H1 (cell line): ENCODE measurements at regions not wholly inside any gene's neighbourhood (a gene's known extent, or its start where the extent isn't known, plus 50 kb on each side); places are given as distances from the start of the nearest gene placed in this dataset.

Source experiments
- CTCF ChIA-PET: fragments of 300-600 bp; sonication (Branson Sonifier 250); formaldehyde crosslinking; loops from one replicate; lab custom pipeline; 2021; ENCODE audit not compliant: partially characterized antibody; lab: Charles Lee
- POLR2A ChIA-PET: fragments of 300-600 bp; sonication (Branson Sonifier 250); formaldehyde crosslinking; loops from one replicate; lab custom pipeline; 2021; ENCODE audit warnings: inconsistent platforms; ENCODE audit not compliant: partially characterized antibody; lab: Charles Lee
- DNase-seq, 2 experiments: peaks; one replicate each; pipeline versions ENCODE4 v3.0.0 to v3.0.0-alpha.2; 2010 to 2022; ENCODE audit warnings: low spot score in 2 of 2, low read depth in 1 of 2, mixed read lengths in 1 of 2
- FAIRE-seq: peaks from 2 replicates; lab custom pipeline; 2011; peaks lifted over from hg19 to GRCh38; lab: Jason Lieb, UNC
- H2AFZ ChIP-seq: 2 replicates; pipeline ENCODE4 v1.8.1; 2012; ENCODE audit warnings: low read length, inconsistent platforms
- H2AK5ac ChIP-seq: 2 replicates; pipeline ENCODE4 v1.6.1; 2013; ENCODE audit warnings: low read depth, low read length
- H2BK120ac ChIP-seq: replicated peaks from 2 replicates; pipeline ENCODE3; 2013; ENCODE audit warnings: low read depth, low read length, inconsistent platforms
- H2BK12ac ChIP-seq: 2 replicates; pipeline ENCODE4 v1.6.1; 2013; ENCODE audit warnings: low read depth, low read length
- H2BK15ac ChIP-seq: 2 replicates; pipeline ENCODE4 v1.6.1; 2013; ENCODE audit warnings: low read length
- H2BK20ac ChIP-seq: 2 replicates; pipeline ENCODE4 v1.6.1; 2013; ENCODE audit warnings: low read length
- H2BK5ac ChIP-seq: 2 replicates; pipeline ENCODE4 v1.6.1; 2013; ENCODE audit warnings: low read depth, low read length
- H3K14ac ChIP-seq: 2 replicates; pipeline ENCODE4 v1.6.1; 2013; ENCODE audit warnings: inconsistent platforms; ENCODE audit not compliant: insufficient read length
- H3K18ac ChIP-seq: 2 replicates; pipeline ENCODE4 v1.6.1; 2013; ENCODE audit warnings: low read length; ENCODE audit errors: extremely low read depth
- H3K23ac ChIP-seq: 2 replicates; pipeline ENCODE4 v1.6.1; 2013; ENCODE audit warnings: inconsistent platforms; ENCODE audit not compliant: insufficient read length
- H3K23me2 ChIP-seq: 2 replicates; pipeline ENCODE4 v1.6.1; 2013; ENCODE audit warnings: low read depth, low read length
- H3K27ac ChIP-seq: 2 replicates; pipeline ENCODE4 v1.6.1; 2011; ENCODE audit warnings: low read depth, low read length, inconsistent platforms
- H3K27me3 ChIP-seq, 4 experiments: replicated peaks in 1 of 4; 1 replicate in 1 of 4; 2 replicates in 3 of 4; pipeline versions ENCODE4 v1.6.1 to v1.8.1; 2011 to 2013; ENCODE audit warnings: low read length in 3 of 4, mild to moderate bottlenecking in 3 of 4, inconsistent platforms in 2 of 4, mixed read lengths in 2 of 4, moderate library complexity in 1 of 4; ENCODE audit not compliant: control insufficient read depth in 3 of 4, insufficient read depth in 3 of 4; ENCODE audit errors: extremely low read depth in 1 of 4
- H3K36me3 ChIP-seq, 4 experiments: 2 replicates each; pipeline versions ENCODE4 v1.6.1 to v1.8.1; 2011 to 2013; ENCODE audit warnings: mild to moderate bottlenecking in 4 of 4, low read length in 3 of 4, moderate library complexity in 2 of 4, control low read depth in 1 of 4, inconsistent platforms in 1 of 4; ENCODE audit not compliant: insufficient read depth in 4 of 4, control insufficient read depth in 2 of 4
- H3K4ac ChIP-seq: replicated peaks from 2 replicates; pipeline ENCODE3; 2013; ENCODE audit warnings: low read length, low read depth, mixed read lengths, inconsistent platforms; ENCODE audit not compliant: insufficient read length
- H3K4me1 ChIP-seq, 4 experiments: replicated peaks in 1 of 4; 1 replicate in 1 of 4; 2 replicates in 3 of 4; pipeline versions ENCODE4 v1.6.1 to v1.8.1; 2011 to 2013; ENCODE audit warnings: low read length in 3 of 4, inconsistent platforms in 2 of 4, mixed read lengths in 1 of 4; ENCODE audit not compliant: insufficient read depth in 4 of 4, control insufficient read depth in 3 of 4
- H3K4me2 ChIP-seq, 2 experiments: 2 replicates each; pipeline versions ENCODE4 v1.6.1 to v1.8.1; 2011 to 2013; ENCODE audit warnings: low read depth in 2 of 2, low read length in 2 of 2, control low read depth in 1 of 2, inconsistent platforms in 1 of 2, mild to moderate bottlenecking in 1 of 2; ENCODE audit not compliant: insufficient read depth in 1 of 2
- H3K4me3 ChIP-seq, 4 experiments: fragments of 200-600, 300-600 bp in 1 of 4; sonication (generic), shearing (Covaris generic), sonication (Bioruptor Twin) in 1 of 4; 2 replicates each; pipeline versions ENCODE4 v1.5.1 to v1.8.1; 2011 to 2016; ENCODE audit warnings: low read length in 4 of 4, low read depth in 3 of 4, control low read depth in 2 of 4, inconsistent platforms in 2 of 4, mild to moderate bottlenecking in 2 of 4, mixed read lengths in 1 of 4, moderate library complexity in 1 of 4; ENCODE audit not compliant: insufficient read depth in 2 of 4; ENCODE audit errors: extremely low read depth in 1 of 4
- H3K56ac ChIP-seq: replicated peaks from 2 replicates; pipeline ENCODE3; 2013; ENCODE audit warnings: low read depth, mild to moderate bottlenecking, mixed read lengths, low read length, inconsistent platforms; ENCODE audit not compliant: insufficient read length
- H3K79me1 ChIP-seq: 2 replicates; pipeline ENCODE4 v1.6.1; 2013; ENCODE audit warnings: low read depth, low read length, control low read depth
- H3K79me2 ChIP-seq, 2 experiments: 2 replicates each; pipeline versions ENCODE4 v1.6.1 to v1.8.1; 2012 to 2013; ENCODE audit warnings: low read length in 2 of 2, mild to moderate bottlenecking in 2 of 2, inconsistent platforms in 1 of 2; ENCODE audit not compliant: insufficient read depth in 2 of 2, control insufficient read depth in 1 of 2
- H3K9ac ChIP-seq, 4 experiments: replicated peaks in 1 of 4; 1 replicate in 1 of 4; 2 replicates in 3 of 4; pipeline versions ENCODE4 v1.6.1 to v1.8.1; 2011 to 2013; ENCODE audit warnings: low read depth in 3 of 4, low read length in 3 of 4, control low read depth in 2 of 4, mild to moderate bottlenecking in 2 of 4, moderate library complexity in 2 of 4, inconsistent platforms in 1 of 4; ENCODE audit errors: extremely low read depth in 1 of 4
- H3K9me3 ChIP-seq, 2 experiments: 2 replicates each; pipeline versions ENCODE4 v1.6.1 to v1.8.1; 2012 to 2013; ENCODE audit warnings: mild to moderate bottlenecking in 2 of 2, moderate library complexity in 2 of 2, control low read depth in 1 of 2, inconsistent platforms in 1 of 2, low read depth in 1 of 2, low read length in 1 of 2, mixed read lengths in 1 of 2; ENCODE audit not compliant: insufficient read depth in 2 of 2
- H4K20me1 ChIP-seq, 2 experiments: replicated peaks in 1 of 2; 2 replicates each; pipeline versions ENCODE3 to v1.8.1; 2011 to 2013; ENCODE audit warnings: inconsistent platforms in 2 of 2, low read length in 2 of 2, mild to moderate bottlenecking in 1 of 2; ENCODE audit not compliant: insufficient read depth in 2 of 2, control insufficient read depth in 1 of 2
- H4K5ac ChIP-seq: 2 replicates; pipeline ENCODE4 v1.6.1; 2013; ENCODE audit warnings: low read length, low read depth, mixed read lengths, inconsistent platforms; ENCODE audit not compliant: insufficient read length
- H4K8ac ChIP-seq: 2 replicates; pipeline ENCODE4 v1.8.0; 2013; ENCODE audit warnings: mild to moderate bottlenecking, moderate library complexity, low read length, inconsistent platforms; ENCODE audit not compliant: insufficient read depth; ENCODE audit errors: extremely low read depth
- H4K91ac ChIP-seq: replicated peaks from 2 replicates; pipeline ENCODE3; 2013; ENCODE audit warnings: low read length, mixed read lengths, inconsistent platforms; ENCODE audit not compliant: insufficient read length
- ASH2L ChIP-seq: fragments of 200-600, 300-600 bp; sonication (generic); IDR thresholded peaks from one replicate; pipeline ENCODE4 v1.7.1; 2017; ENCODE audit warnings: low read length
- BACH1 ChIP-seq: IDR thresholded peaks from 2 replicates; pipeline ENCODE4 v1.6.1; 2012; ENCODE audit warnings: low read length, improper control_type of control experiment
- CBX5 ChIP-seq: fragments of 300-800, 300-1000 bp; sonication (generic); IDR thresholded peaks from 2 replicates; pipeline ENCODE4 v1.7.1; 2016; ENCODE audit warnings: antibody characterized with exemption, low read length, low read depth
- CEBPB ChIP-seq: IDR thresholded peaks from 2 replicates; pipeline ENCODE4 v1.6.1; 2012; ENCODE audit warnings: low read depth, low read length
- EP300 ChIP-seq, 2 experiments: IDR thresholded peaks; 1 replicate in 1 of 2; 2 replicates in 1 of 2; pipeline ENCODE4 v1.6.1; 2011 to 2012; ENCODE audit warnings: low read depth in 2 of 2, low read length in 2 of 2, mild to moderate bottlenecking in 2 of 2, borderline replicate concordance in 1 of 2, inconsistent platforms in 1 of 2, moderate library complexity in 1 of 2
- KDM5A ChIP-seq: fragments of 200-600 bp; IDR thresholded peaks from 2 replicates; pipeline ENCODE4 v1.7.1; 2012; ENCODE audit warnings: mild to moderate bottlenecking, low read length, inconsistent platforms, mixed read lengths
- POLR2AphosphoS5 ChIP-seq: IDR thresholded peaks from 2 replicates; pipeline ENCODE4 v1.6.1; 2011; ENCODE audit warnings: low read depth, low read length
- SIRT6 ChIP-seq: IDR thresholded peaks from one replicate; pipeline ENCODE4 v1.7.1; 2012; ENCODE audit warnings: low read length, inconsistent platforms
- SP2 ChIP-seq: IDR thresholded peaks from 2 replicates; pipeline ENCODE4 v1.6.1; 2012; ENCODE audit warnings: mild to moderate bottlenecking, low read length, inconsistent platforms
- SP4 ChIP-seq: IDR thresholded peaks from 2 replicates; pipeline ENCODE4 v1.6.1; 2012; ENCODE audit warnings: low read length, inconsistent platforms
- TCF12 ChIP-seq: IDR thresholded peaks from 2 replicates; pipeline ENCODE4 v1.6.1; 2011; ENCODE audit warnings: low read depth, mild to moderate bottlenecking, low read length
- WGBS, 2 experiments: shearing (Covaris generic) in 1 of 2; methylation state at CpG; one replicate each; pipeline versions ENCODE4 v1.1.6 to v1.1.7; 2013 to 2015; ENCODE audit warnings: low lambda C conversion rate in 2 of 2, mixed read lengths in 2 of 2, inconsistent platforms in 1 of 2, low coverage in 1 of 2, missing lambda C conversion rate in 1 of 2; ENCODE audit not compliant: insufficient replicate concordance in 2 of 2, insufficient coverage in 1 of 2, insufficient read length in 1 of 2; ENCODE audit errors: extremely low coverage in 1 of 2, missing lambda C conversion rate in 1 of 2; 5-methylcytosine and 5-hydroxymethylcytosine counted together
- TF ChIP-seq, protein P1 (sequence below): IDR thresholded peaks from 2 replicates; pipeline ENCODE4 v1.6.1; 2012; ENCODE audit warnings: inconsistent platforms

DNA sequence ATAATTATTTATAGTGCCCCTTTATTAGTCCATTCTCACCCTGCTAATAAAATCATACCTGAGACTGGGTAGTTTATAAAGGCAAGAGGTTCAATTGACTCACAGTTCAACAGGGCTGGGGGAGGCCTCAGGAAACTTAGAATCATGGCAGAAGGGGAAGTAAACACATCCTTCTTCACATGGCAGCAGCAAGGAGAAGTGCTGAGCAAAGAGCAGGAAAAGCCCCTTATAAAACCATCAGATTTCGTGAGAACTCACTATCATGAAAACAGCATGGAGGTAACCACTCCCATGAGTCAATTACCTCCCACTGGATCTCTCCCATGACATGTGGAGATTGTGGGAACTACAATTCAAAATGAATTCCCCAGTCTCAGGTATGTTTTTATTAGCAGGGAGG is 89.9 kb upstream of the STARD13 start:
- Histone ChIP-seq H4K8ac (no peak overlapping the region), H3K27me3 (no peaks in the 10 kb centered on the region), H3K23me2 (0 out of 2 replicates have a peak, but pooled peaks cover 2% of the 10 kb centered on the region), H3K4me2 (no peak overlapping the region), H3K18ac (no peak overlapping the region), H3K56ac (no peak overlapping the region), H3K9me3 (no peaks in the 10 kb centered on the region), H3K79me2 (no peaks in the 10 kb centered on the region), H3K4me3 (no peak overlapping the region), H2AFZ (0 out of 2 replicates have a peak overlapping the region, but pooled peaks have one; percentile 41), H4K5ac (no peak overlapping the region), H3K23ac (no peak overlapping the region), H2AK5ac (no peak overlapping the region)
- no peak for FAIRE-seq
- CTCF ChIA-PET = interaction anchor here (0.9 to 1.4 kb wide), 2 partner anchors 8 to 10 kb away, joined by 4 to 8 read pairs; no protein-coding TSS in a partner anchor
- no peak for DNase-seq
- TF ChIP-seq SIRT6 (no peak), CBX5 (no peak), BACH1 (no peak), KDM5A (no peak), SP4 (no peak), ASH2L (no peak), CEBPB (no peak), EP300 (IDR thresholded peaks at IDR 0.05; ENCODE audit: borderline replicate concordance in 1 of 2, low read depth in 2 of 2, low read length in 2 of 2) (no peak), TCF12 (no peak), SP2 (no peak), POLR2AphosphoS5 (no peak)
- TF ChIP-seq, protein P1, sequence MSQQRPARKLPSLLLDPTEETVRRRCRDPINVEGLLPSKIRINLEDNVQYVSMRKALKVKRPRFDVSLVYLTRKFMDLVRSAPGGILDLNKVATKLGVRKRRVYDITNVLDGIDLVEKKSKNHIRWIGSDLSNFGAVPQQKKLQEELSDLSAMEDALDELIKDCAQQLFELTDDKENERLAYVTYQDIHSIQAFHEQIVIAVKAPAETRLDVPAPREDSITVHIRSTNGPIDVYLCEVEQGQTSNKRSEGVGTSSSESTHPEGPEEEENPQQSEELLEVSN = no peak
- TF ChIP-seq, all 59 proteins: peak for 0
- Histone ChIP-seq H2BK20ac (no peak overlapping the region), H4K20me1 (no peaks in the 10 kb centered on the region), H2BK120ac (no peak overlapping the region), H3K4ac (no peak overlapping the region), H2BK5ac (no peak overlapping the region), H3K27ac (no peak overlapping the region), H3K9ac (no peak overlapping the region), H2BK12ac (no peak overlapping the region), H4K91ac (no peak overlapping the region), H3K79me1 (no peaks in the 10 kb centered on the region), H3K14ac (no peak overlapping the region), H2BK15ac (no peak overlapping the region), H3K36me3 (no peaks in the 10 kb centered on the region), H3K4me1 (no peaks in the 10 kb centered on the region; a peak in 1 of 7 replicates)
- WGBS, 2 experiments = 72% methylated on average over 1 of the region's 1 CpG; no CpG with 5 or more reads in 1 of the 2 experiments
- POLR2A ChIA-PET = no interaction called here
